Calu3 (cell line): ENCODE measurements at regions not wholly inside any gene's neighbourhood (a gene's known extent, or its start where the extent isn't known, plus 50 kb on each side); places are given as distances from the start of the nearest gene placed in this dataset.
"Not testable (repeated sequence)": the region's sequence is repeated elsewhere in the genome, so short reads cannot be mapped to it uniquely, and the experiment has no call there.

ENCODE experiments used
- BruUV-seq: library from RNA; stranded (reverse); fragments of 400-500 nt; replicated peaks from 2 replicates; lab custom pipeline; 2021; lab: Mats Ljungman, UMichigan
- CTCF ChIA-PET: fragments of 300-600 bp; sonication (Branson Sonifier 250); formaldehyde crosslinking; loops from one replicate; lab custom pipeline; 2022; ENCODE audit warnings: antibody characterized with exemption; lab: Charles Lee
- DNase-seq: peaks from one replicate; pipeline ENCODE4 v3.0.0; 2022
- H3K27ac Mint-ChIP-seq: one replicate; pipeline ENCODE4 v1.8.0; 2022; ENCODE audit warnings: mixed read lengths; ENCODE audit not compliant: unreplicated experiment
- H3K27me3 Mint-ChIP-seq: one replicate; pipeline ENCODE4 v1.8.0; 2022; ENCODE audit warnings: mixed read lengths; ENCODE audit not compliant: unreplicated experiment
- H3K36me3 Mint-ChIP-seq: one replicate; pipeline ENCODE4 v1.8.0; 2022; ENCODE audit warnings: mild to moderate bottlenecking, moderate library complexity, mixed read lengths; ENCODE audit not compliant: insufficient read depth, unreplicated experiment
- H3K4me1 Mint-ChIP-seq: one replicate; pipeline ENCODE4 v1.8.0; 2022; ENCODE audit warnings: mild to moderate bottlenecking, low read depth, mixed read lengths; ENCODE audit not compliant: unreplicated experiment
- H3K4me3 Mint-ChIP-seq: one replicate; pipeline ENCODE4 v1.8.0; 2022; ENCODE audit warnings: mild to moderate bottlenecking, low read depth, moderate library complexity, mixed read lengths; ENCODE audit not compliant: unreplicated experiment
- H3K9me3 Mint-ChIP-seq: one replicate; pipeline ENCODE4 v1.8.0; 2022; ENCODE audit warnings: low read depth, mixed read lengths; ENCODE audit not compliant: unreplicated experiment
- intact Hi-C: fragments of 100-400 bp; cut with micrococcal nuclease; formaldehyde crosslinking; loops from one replicate; pipeline ENCODE4 v1.10.0; 2022; ENCODE audit not compliant: unreplicated experiment
- TF ChIP-seq, protein P1 (sequence below): fragments of 200-600 bp; IDR thresholded peaks from one replicate; pipeline ENCODE4 v1.8.0; 2022; ENCODE audit warnings: antibody characterized with exemption; ENCODE audit not compliant: unreplicated experiment

- BruUV-seq, result no TSS peak
- TF ChIP-seq, protein P1, sequence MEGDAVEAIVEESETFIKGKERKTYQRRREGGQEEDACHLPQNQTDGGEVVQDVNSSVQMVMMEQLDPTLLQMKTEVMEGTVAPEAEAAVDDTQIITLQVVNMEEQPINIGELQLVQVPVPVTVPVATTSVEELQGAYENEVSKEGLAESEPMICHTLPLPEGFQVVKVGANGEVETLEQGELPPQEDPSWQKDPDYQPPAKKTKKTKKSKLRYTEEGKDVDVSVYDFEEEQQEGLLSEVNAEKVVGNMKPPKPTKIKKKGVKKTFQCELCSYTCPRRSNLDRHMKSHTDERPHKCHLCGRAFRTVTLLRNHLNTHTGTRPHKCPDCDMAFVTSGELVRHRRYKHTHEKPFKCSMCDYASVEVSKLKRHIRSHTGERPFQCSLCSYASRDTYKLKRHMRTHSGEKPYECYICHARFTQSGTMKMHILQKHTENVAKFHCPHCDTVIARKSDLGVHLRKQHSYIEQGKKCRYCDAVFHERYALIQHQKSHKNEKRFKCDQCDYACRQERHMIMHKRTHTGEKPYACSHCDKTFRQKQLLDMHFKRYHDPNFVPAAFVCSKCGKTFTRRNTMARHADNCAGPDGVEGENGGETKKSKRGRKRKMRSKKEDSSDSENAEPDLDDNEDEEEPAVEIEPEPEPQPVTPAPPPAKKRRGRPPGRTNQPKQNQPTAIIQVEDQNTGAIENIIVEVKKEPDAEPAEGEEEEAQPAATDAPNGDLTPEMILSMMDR, result no peak
- H3K4me1 Mint-ChIP-seq, result no peaks in the 10 kb centered on the region
- no peaks in the 10 kb centered on the region for H3K36me3 Mint-ChIP-seq
- no peak for DNase-seq
- no peak overlapping the region for H3K4me3 Mint-ChIP-seq
- H3K27me3 Mint-ChIP-seq, result no peaks in the 10 kb centered on the region
- H3K9me3 Mint-ChIP-seq, result peaks cover 12% of the 10 kb centered on the region
- intact Hi-C loops, result no loop called here
- no peak overlapping the region for H3K27ac Mint-ChIP-seq
- CTCF ChIA-PET, result interaction anchor here (0.7 kb wide), 1 partner anchor 13 kb away, joined by 4 read pairs; no protein-coding TSS in a partner anchor
These were observed 870.7 kb upstream of the CDH10 start for GRCh38 chr5:25515525-25515924.

GRCh38 chr5:25510692-25511091 is 865.9 kb upstream of the CDH10 start:
- CTCF ChIA-PET, H3K4me1 Mint-ChIP-seq, intact Hi-C loops, H3K9me3 Mint-ChIP-seq, DNase-seq, H3K36me3 Mint-ChIP-seq, H3K27ac Mint-ChIP-seq, H3K27me3 Mint-ChIP-seq, BruUV-seq, H3K4me3 Mint-ChIP-seq: not testable (repeated sequence)

DNA sequence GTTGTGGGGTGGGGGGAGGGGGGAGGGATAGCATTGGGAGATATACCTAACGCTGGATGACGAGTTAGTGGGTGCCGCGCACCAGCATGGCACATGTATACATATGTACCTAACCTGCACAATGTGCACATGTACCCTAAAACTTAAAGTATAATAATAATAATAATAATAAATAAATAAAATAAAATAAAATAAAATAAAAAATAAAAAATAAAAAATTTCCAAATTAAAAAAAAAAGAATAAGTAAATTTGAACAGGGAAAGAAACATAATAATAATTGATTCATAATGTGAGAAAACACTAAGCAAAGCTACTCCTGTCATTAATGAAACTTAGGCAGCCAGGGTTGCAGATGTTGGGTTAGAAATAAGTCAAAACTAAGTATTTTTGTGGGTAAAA is 863.2 kb upstream of the CDH10 start:
- H3K9me3 Mint-ChIP-seq, DNase-seq, CTCF ChIA-PET, BruUV-seq, H3K27ac Mint-ChIP-seq, H3K4me3 Mint-ChIP-seq, H3K27me3 Mint-ChIP-seq, intact Hi-C loops, H3K4me1 Mint-ChIP-seq, H3K36me3 Mint-ChIP-seq: not testable (repeated sequence)

DNA sequence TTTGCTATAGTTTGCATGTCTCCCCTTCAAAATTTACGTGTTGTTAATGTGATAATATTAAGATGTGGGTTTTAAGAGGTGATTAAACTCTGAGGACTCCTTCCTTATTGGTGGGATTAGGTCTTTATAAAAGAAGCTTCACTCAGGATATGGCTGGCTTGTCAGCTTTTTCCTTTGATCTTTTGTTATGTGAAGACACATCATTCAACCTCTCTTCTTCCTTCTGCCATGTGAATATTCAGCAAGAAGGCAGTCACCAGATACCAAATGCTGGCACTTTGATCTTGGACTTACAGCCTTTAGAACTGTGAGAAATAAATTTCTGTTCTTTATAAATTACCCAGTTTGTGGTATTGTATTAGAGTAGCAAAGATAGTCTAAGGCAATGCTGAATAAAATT is 855.9 kb upstream of the CDH10 start:
- BruUV-seq, result no TSS peak

DNA sequence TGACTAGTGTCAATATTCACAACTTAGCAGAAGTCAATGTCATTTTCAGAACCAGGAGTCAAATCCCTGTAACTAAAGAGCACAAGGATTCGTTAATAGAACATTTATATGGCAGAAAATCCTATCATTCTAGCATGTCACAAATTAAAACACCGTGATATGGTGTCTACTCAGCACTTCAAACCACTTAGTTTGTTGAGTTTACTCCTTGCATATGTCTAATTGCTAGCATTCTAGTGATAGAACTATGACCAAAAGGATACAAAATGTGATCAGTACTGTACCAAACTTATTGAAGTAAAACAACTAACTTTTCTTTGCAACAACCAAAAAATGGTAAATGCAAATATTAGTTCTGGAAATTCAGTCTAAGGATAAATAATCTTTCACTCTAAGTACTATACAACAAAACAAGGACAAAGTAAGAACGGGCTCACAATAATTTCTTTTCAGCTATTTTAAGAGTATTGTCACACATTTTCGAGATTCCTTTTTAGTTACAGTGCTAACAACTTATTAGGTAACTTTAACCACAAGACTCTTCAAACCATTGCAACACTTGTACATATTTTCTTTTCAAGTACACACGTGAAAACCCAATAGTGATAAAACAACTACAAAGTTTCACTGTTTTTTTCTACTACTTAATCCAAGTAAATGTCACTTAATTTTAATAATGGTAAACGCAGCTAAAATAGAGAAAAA is 845.2 kb upstream of the CDH10 start:
- CTCF ChIA-PET, result no interaction called here
- no peak for DNase-seq
- BruUV-seq, result no TSS peak

More for the DNA sequence above, 855.9 kb upstream of the CDH10 start:
- no peak for DNase-seq
- H3K36me3 Mint-ChIP-seq, result no peaks in the 10 kb centered on the region
- TF ChIP-seq, protein P1, result no peak
- intact Hi-C loops, result no loop called here
- CTCF ChIA-PET, result no interaction called here
- H3K27me3 Mint-ChIP-seq, result no peaks in the 10 kb centered on the region
- H3K27ac Mint-ChIP-seq, result no peak overlapping the region
- H3K9me3 Mint-ChIP-seq, result peaks cover 4% of the 10 kb centered on the region
- H3K4me3 Mint-ChIP-seq, result no peak overlapping the region
- no peaks in the 10 kb centered on the region for H3K4me1 Mint-ChIP-seq

More for the DNA sequence above, 845.2 kb upstream of the CDH10 start:
- Mint-ChIP-seq H3K36me3 (no peaks in the 10 kb centered on the region), H3K9me3 (peaks cover 6% of the 10 kb centered on the region), H3K27ac (no peak overlapping the region), H3K4me1 (no peaks in the 10 kb centered on the region), H3K27me3 (no peaks in the 10 kb centered on the region), H3K4me3 (no peak overlapping the region)
- intact Hi-C loops, result no loop called here
- TF ChIP-seq, protein P1, result no peak
